ENCODE measurements at regions not wholly inside any gene's neighbourhood (a gene's known extent, or its start where the extent isn't known, plus 50 kb on each side); places are given as distances from the start of the nearest gene placed in this dataset.

DNA sequence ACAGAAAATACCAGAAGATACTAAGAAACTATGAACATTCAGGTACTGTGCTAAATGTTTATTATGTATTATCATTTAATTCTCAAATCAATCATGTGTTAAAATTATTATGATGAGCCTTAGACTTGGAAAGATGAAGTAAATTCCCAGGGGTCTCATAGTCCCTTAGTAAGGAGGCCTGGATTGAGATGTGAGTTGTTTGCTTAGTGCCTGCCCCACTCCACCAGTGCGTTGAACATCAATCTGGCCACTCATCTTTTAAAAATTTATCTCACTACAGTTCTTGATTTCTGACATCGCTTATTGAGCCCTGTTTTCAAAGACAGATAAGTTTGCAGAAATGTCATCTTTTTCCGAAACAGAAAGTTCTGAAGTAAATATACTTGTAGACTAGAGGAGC is 618.4 kb upstream of the SEMA3D start:
- Histone ChIP-seq H2AFZ (ENCODE audit: low read depth, low read length) (no peak overlapping the region), H3K36me3 (ENCODE audit: control insufficient read depth, insufficient read depth, low read length) (no peaks in the 10 kb centered on the region), H3K9me3 (replicated peaks; ENCODE audit: control insufficient read depth, insufficient read depth, low read depth, low read length) (no peaks in the 10 kb centered on the region), H3K27ac (ENCODE audit: extremely low read depth, low read depth, low read length) (no peak overlapping the region), H4K20me1 (replicated peaks; ENCODE audit: control insufficient read depth, insufficient read depth, low read length) (no peaks in the 10 kb centered on the region), H3K4me2 (ENCODE audit: insufficient read depth, low read length) (no peak overlapping the region), H3K4me1 (replicated peaks in 1 of 2; ENCODE audit: control insufficient read depth in 2 of 2, insufficient read depth in 2 of 2, low read length in 2 of 2) (no peaks in the 10 kb centered on the region), H3K79me2 (ENCODE audit: control insufficient read depth, insufficient read depth, low read length) (no peaks in the 10 kb centered on the region), H3K9me1 (ENCODE audit: control insufficient read depth, insufficient read depth, low read length) (no peaks in the 10 kb centered on the region), H3K9ac (ENCODE audit: insufficient read depth in 1 of 2, low read depth in 2 of 2, low read length in 2 of 2) (no peak overlapping the region), H3K4me3 (no peak overlapping the region), H3K27me3 (ENCODE audit: control insufficient read depth in 2 of 2, insufficient read depth in 2 of 2, low read length in 2 of 2) (no peaks in the 10 kb centered on the region)
- ChIA-PET CTCF (ENCODE audit: low intra/inter-chr PET ratio) (no interaction called here), POLR2A (no interaction called here)
- in situ Hi-C loops (cut with MboI) = no loop called here
- TF ChIP-seq ZBTB11 (CRISPR knock-in tag; IDR thresholded peaks at IDR 0.05) = no peak
- 5% methylated on average over 3 of the region's 3 CpGs for WGBS (ENCODE audit: insufficient coverage, low coverage, missing lambda C conversion rate)
- DNase-seq (ENCODE audit: extremely low read depth in 1 of 4, low spot score in 3 of 4) (no peak), ATAC-seq (no peak), FAIRE-seq (peak; percentile 15)
- intact Hi-C loops (cut with micrococcal nuclease) = no loop called here
- BruUV-seq (replicated peaks) = no TSS peak

DNA sequence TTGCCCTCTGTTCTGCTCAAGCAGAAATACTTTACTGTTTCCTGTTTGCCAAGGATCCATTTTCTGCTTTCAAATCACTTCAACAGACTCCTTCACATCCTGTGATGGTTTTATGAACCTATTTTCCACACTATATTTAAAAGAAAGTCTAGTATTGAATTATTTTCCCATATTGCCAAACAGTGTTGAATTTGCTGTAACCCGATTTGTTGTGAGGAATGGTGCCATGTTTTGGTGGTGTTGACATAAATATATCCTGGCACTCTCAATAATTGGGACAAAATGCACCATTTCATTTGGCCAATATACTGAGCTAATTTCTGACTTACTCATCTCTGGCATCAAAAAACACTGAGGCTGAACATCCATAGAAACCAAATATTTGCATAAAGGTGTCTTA is 615.4 kb upstream of the SEMA3D start:
- Histone ChIP-seq H3K27me3 (ENCODE audit: control insufficient read depth in 2 of 2, insufficient read depth in 2 of 2, low read length in 2 of 2) (no peaks in the 10 kb centered on the region), H3K27ac (ENCODE audit: extremely low read depth, low read depth, low read length) (no peak overlapping the region), H3K4me2 (ENCODE audit: insufficient read depth, low read length) (no peak overlapping the region), H3K9me3 (replicated peaks; ENCODE audit: control insufficient read depth, insufficient read depth, low read depth, low read length) (no peaks in the 10 kb centered on the region), H2AFZ (ENCODE audit: low read depth, low read length) (no peak overlapping the region), H4K20me1 (replicated peaks; ENCODE audit: control insufficient read depth, insufficient read depth, low read length) (no peaks in the 10 kb centered on the region), H3K36me3 (ENCODE audit: control insufficient read depth, insufficient read depth, low read length) (no peaks in the 10 kb centered on the region), H3K79me2 (ENCODE audit: control insufficient read depth, insufficient read depth, low read length) (no peaks in the 10 kb centered on the region), H3K4me3 (no peak overlapping the region), H3K4me1 (replicated peaks in 1 of 2; ENCODE audit: control insufficient read depth in 2 of 2, insufficient read depth in 2 of 2, low read length in 2 of 2) (no peaks in the 10 kb centered on the region), H3K9me1 (ENCODE audit: control insufficient read depth, insufficient read depth, low read length) (no peaks in the 10 kb centered on the region), H3K9ac (ENCODE audit: insufficient read depth in 1 of 2, low read depth in 2 of 2, low read length in 2 of 2) (no peak overlapping the region)
- in situ Hi-C loops (cut with MboI) = no loop called here
- no TSS peak for BruUV-seq (replicated peaks)
- no peak for ATAC-seq
- POLR2A ChIA-PET = no interaction called here
- no peak for DNase-seq (ENCODE audit: extremely low read depth in 1 of 4, low spot score in 3 of 4)
- no peak for FAIRE-seq
- 0% methylated on average over 1 of the region's 1 CpG for WGBS (ENCODE audit: insufficient coverage, low coverage, missing lambda C conversion rate)
- intact Hi-C loops (cut with micrococcal nuclease) = no loop called here
- CTCF ChIA-PET (ENCODE audit: low intra/inter-chr PET ratio) = no interaction called here
- no peak for TF ChIP-seq ARID1B (IDR thresholded peaks at IDR 0.05)
- no peak for TF ChIP-seq DACH1 (IDR thresholded peaks at IDR 0.05; ENCODE audit: partially characterized antibody)
- no peak for TF ChIP-seq PHF21A (IDR thresholded peaks at IDR 0.05; ENCODE audit: borderline replicate concordance, low read depth)
- TF ChIP-seq FOXA3 (CRISPR knock-in tag; conservative IDR thresholded peaks at IDR 0.05 in 1 of 2, IDR thresholded peaks at IDR 0.05 in 1 of 2) = no peak
- TF ChIP-seq PRMT5 (CRISPR knock-in tag; IDR thresholded peaks at IDR 0.05) = no peak
- no peak for TF ChIP-seq EWSR1 (IDR thresholded peaks at IDR 0.05; ENCODE audit: borderline replicate concordance, low read depth, partially characterized antibody)
- TF ChIP-seq FUS (optimal IDR thresholded peaks at IDR 0.05; ENCODE audit: low read depth, low read length) = no peak
- TF ChIP-seq TFAP4 (CRISPR knock-in tag; IDR thresholded peaks at IDR 0.05; ENCODE audit: borderline replicate concordance) = no peak
- TF ChIP-seq NFE2L1 (tag; IDR thresholded peaks at IDR 0.05; ENCODE audit: borderline replicate concordance, low read depth) = no peak
- no peak for TF ChIP-seq PYGO2 (tag; IDR thresholded peaks at IDR 0.05)
- TF ChIP-seq JUND (IDR thresholded peaks at IDR 0.05; ENCODE audit: borderline replicate concordance, low read depth, low read length) = no peak
- TF ChIP-seq JUND (tag; IDR thresholded peaks at IDR 0.05; ENCODE audit: borderline replicate concordance, low read depth, low read length) = no peak

Measured in K562 (cell line).